RWPE2 (cell line): ENCODE measurements at regions not wholly inside any gene's neighbourhood (a gene's known extent, or its start where the extent isn't known, plus 50 kb on each side); places are given as distances from the start of the nearest gene placed in this dataset.
A peak's percentile ranks its signal among the peaks of the same experiment; 100 is the strongest.

Source experiments
- ATAC-seq: fragments of 200-7000 bp; cut with Tn5 transposase; 3 replicates; pipeline ENCODE4 v1.9.1; 2021; ENCODE audit warnings: low read depth
- DNase-seq: peaks from one replicate; pipeline ENCODE4 v3.0.0-alpha.2; 2020; ENCODE audit warnings: low spot score
- H3K27ac ChIP-seq: fragments of 450-650 bp; 2 replicates; pipeline ENCODE4 v1.5.1; 2017; ENCODE audit warnings: mild to moderate bottlenecking; ENCODE audit not compliant: poor library complexity, severe bottlenecking
- H3K27me3 ChIP-seq: fragments of 250-450 bp; sonication (Bioruptor Pico); 2 replicates; pipeline ENCODE4 v1.5.1; 2021; ENCODE audit warnings: mild to moderate bottlenecking, moderate library complexity; ENCODE audit not compliant: insufficient read depth, poor library complexity, severe bottlenecking
- H3K36me3 ChIP-seq: fragments of 250-450 bp; sonication (Bioruptor Pico); 2 replicates; pipeline ENCODE4 v1.5.1; 2020; ENCODE audit warnings: low read depth, mild to moderate bottlenecking, moderate library complexity
- H3K4me1 ChIP-seq: fragments of 250-450 bp; sonication (Bioruptor Pico); 2 replicates; pipeline ENCODE4 v1.5.1; 2021; ENCODE audit warnings: mild to moderate bottlenecking, moderate library complexity; ENCODE audit not compliant: insufficient read depth, poor library complexity, severe bottlenecking
- H3K4me3 ChIP-seq: fragments of 250-450 bp; sonication (Bioruptor Pico); 2 replicates; pipeline ENCODE4 v1.5.1; 2021; ENCODE audit warnings: mild to moderate bottlenecking, moderate library complexity; ENCODE audit not compliant: severe bottlenecking
- H3K9me3 ChIP-seq: fragments of 250-450 bp; sonication (Bioruptor Pico); 2 replicates; pipeline ENCODE4 v1.5.1; 2021; ENCODE audit warnings: mild to moderate bottlenecking, moderate library complexity; ENCODE audit not compliant: severe bottlenecking
- CTCF ChIP-seq: fragments of 450-650 bp; IDR thresholded peaks from one replicate; pipeline ENCODE4 v1.5.1; 2017; ENCODE audit warnings: mild to moderate bottlenecking, moderate library complexity; ENCODE audit not compliant: poor library complexity, severe bottlenecking

- Histone ChIP-seq H3K9me3 (no peaks in the 10 kb centered on the region), H3K27ac (no peak overlapping the region), H3K4me1 (peaks cover 14% of the 10 kb centered on the region), H3K36me3 (no peaks in the 10 kb centered on the region), H3K27me3 (no peaks in the 10 kb centered on the region), H3K4me3 (no peak overlapping the region)
- DNase-seq (no peak), ATAC-seq (peak; percentile 55; the same call in 2 of the 3 replicates)
- TF ChIP-seq CTCF: peak; percentile 23
These were observed 341.2 kb upstream of the BOD1L1 start for GRCh38 chr4:13968723-13969122.

GRCh38 chr4:13970349-13970748 is 342.8 kb upstream of the BOD1L1 start:
- H3K27ac ChIP-seq: no peak overlapping the region
- ATAC-seq: no peak
- peaks cover 14% of the 10 kb centered on the region for H3K4me1 ChIP-seq
- no peak for DNase-seq
- TF ChIP-seq CTCF: no peak
- no peaks in the 10 kb centered on the region for H3K27me3 ChIP-seq
- H3K4me3 ChIP-seq: no peak overlapping the region
- H3K36me3 ChIP-seq: no peaks in the 10 kb centered on the region
- no peaks in the 10 kb centered on the region for H3K9me3 ChIP-seq

- no peak for TF ChIP-seq CTCF
These were observed 350.2 kb upstream of the BOD1L1 start for GRCh38 chr4:13977746-13978145.

GRCh38 chr4:13980317-13981310 is 353.1 kb upstream of the BOD1L1 start:
- Histone ChIP-seq H3K27me3 (no peaks in the 10 kb centered on the region), H3K9me3 (no peaks in the 10 kb centered on the region), H3K27ac (no peak overlapping the region), H3K36me3 (no peaks in the 10 kb centered on the region), H3K4me3 (no peak overlapping the region), H3K4me1 (no peaks in the 10 kb centered on the region)
- TF ChIP-seq CTCF: no peak
- no peak for DNase-seq
- ATAC-seq: peak; percentile 52; the same call in 2 of the 3 replicates

More at GRCh38 chr4:13977746-13978145, 350.2 kb upstream of the BOD1L1 start:
- H3K9me3 ChIP-seq: no peaks in the 10 kb centered on the region
- no peak overlapping the region for H3K27ac ChIP-seq
- no peak for ATAC-seq
- no peaks in the 10 kb centered on the region for H3K36me3 ChIP-seq
- H3K4me3 ChIP-seq: no peak overlapping the region
- DNase-seq: no peak
- no peaks in the 10 kb centered on the region for H3K4me1 ChIP-seq
- no peaks in the 10 kb centered on the region for H3K27me3 ChIP-seq

- no peak for TF ChIP-seq CTCF
- Histone ChIP-seq H3K27me3 (no peaks in the 10 kb centered on the region), H3K9me3 (no peaks in the 10 kb centered on the region), H3K4me3 (no peak overlapping the region), H3K36me3 (no peaks in the 10 kb centered on the region), H3K27ac (no peak overlapping the region), H3K4me1 (no peaks in the 10 kb centered on the region)
- DNase-seq (no peak), ATAC-seq (no peak)
These were observed 354.0 kb upstream of the BOD1L1 start for GRCh38 chr4:13981499-13981898.
